ENCODE measurements at regions not wholly inside any gene's neighbourhood (a gene's known extent, or its start where the extent isn't known, plus 50 kb on each side); places are given as distances from the start of the nearest gene placed in this dataset.
"Not testable (repeated sequence)": the region's sequence is repeated elsewhere in the genome, so short reads cannot be mapped to it uniquely, and the experiment has no call there.

GRCh38 chr1:120654114-120654513, 69.6 kb upstream of the NBPF26 start:
- DNase-seq (ENCODE audit: low spot score); intact Hi-C loops (cut with DNase I): not testable (repeated sequence)

DNA sequence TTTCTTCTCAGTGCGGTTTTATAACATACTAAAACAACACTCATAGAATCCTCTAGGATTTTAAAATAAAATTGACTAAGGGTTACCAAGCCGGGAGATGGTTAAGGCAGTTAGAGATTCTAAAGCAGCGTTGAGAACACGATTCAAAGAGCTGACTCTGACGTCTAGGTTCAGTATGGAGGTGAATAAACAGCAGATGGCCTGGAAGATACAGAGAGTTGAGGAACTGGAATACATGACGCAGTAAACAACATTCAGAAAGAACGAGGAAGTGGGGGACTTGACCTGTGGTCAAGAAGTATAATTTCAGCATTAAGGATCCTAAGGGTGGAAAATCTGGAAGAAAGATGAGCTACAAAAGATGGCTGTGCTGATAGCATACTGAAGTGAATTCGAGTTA, 68.4 kb upstream of the NBPF26 start:
- intact Hi-C loops (cut with DNase I); DNase-seq (ENCODE audit: low spot score): not testable (repeated sequence)

- intact Hi-C loops (cut with DNase I); DNase-seq (ENCODE audit: low spot score): not testable (repeated sequence)
Measured at GRCh38 chr1:120656116-120656515, 67.6 kb upstream of the NBPF26 start.

DNA sequence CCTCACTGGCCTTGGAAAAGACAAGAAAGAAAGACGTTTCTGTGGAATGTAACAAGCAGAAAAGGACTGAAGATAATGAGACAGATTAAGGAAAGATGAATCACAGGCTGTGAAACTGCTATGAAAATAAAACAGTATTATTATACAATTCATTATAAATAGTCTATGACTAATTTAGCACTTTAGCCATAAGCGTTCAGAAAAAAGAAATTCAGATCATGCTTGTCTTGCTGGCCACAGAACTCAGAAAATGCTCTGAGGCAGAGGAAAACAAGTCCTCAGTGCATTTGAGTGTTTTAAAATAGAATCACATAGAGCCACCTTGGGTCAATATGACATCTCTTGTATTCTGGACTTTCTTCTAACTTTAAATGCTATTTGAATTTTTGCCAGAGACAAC, 65.9 kb upstream of the NBPF26 start:
- intact Hi-C loops (cut with DNase I); DNase-seq (ENCODE audit: low spot score): not testable (repeated sequence)

DNA sequence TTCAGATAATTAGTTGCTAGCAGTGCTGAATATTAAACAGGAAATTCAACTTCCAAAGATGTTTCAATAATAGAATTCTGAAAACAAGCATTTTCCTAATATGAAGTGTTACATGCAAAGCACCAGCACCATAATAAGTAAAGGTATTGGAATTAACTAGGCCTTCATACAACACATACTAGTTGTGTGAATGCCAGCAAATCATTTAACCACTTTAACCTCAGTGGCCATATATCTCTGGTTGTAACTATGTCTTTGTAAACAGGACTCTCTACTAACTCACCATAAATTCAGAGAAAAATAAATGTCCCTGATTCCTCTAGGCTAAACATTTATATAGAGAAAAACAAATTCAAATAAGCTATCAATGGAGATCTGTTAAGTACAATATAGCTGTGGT, 65.1 kb upstream of the NBPF26 start:
- intact Hi-C loops (cut with DNase I); DNase-seq (ENCODE audit: low spot score): not testable (repeated sequence)

DNA sequence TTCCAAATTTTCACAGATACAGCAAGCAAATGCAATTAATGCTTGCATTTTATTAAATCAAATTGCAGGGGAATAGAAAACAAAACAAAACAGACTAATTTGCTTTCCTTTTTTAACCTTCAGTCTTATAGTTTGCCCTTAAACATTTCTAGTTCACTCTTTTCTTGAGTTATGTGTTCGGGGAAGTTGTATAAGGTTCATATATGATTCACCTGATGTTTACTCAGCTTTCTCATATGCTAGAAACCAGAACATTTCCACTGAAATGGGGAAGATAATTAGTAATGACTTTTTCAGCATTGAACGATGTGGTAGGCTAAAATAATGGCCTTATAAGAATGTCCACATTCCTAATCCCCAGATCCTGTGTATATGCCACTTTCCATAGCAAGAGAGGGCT, 64.6 kb upstream of the NBPF26 start:
- DNase-seq (ENCODE audit: low spot score); intact Hi-C loops (cut with DNase I): not testable (repeated sequence)

GRCh38 chr1:120664376-120665249, 59.1 kb upstream of the NBPF26 start:
- intact Hi-C loops (cut with DNase I); DNase-seq (ENCODE audit: low spot score): not testable (repeated sequence)

DNA sequence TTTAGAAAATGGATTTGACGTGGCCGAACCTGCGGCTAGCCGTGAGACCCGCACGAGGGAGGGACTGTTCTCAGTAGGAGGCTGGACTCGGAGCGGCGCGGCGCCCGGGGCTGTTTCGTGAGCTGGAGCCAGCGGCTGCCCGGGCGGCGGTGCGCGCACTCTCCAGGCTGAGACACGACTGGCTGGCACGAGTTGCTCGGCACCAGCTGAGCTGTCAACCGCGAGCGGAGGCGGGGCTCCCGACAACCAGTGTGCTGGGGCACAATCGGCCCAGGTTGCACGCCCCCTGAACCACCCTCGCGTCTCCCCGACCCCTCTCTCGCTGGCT, 58.5 kb upstream of the NBPF26 start:
- intact Hi-C loops (cut with DNase I); DNase-seq (ENCODE audit: low spot score): not testable (repeated sequence)

- DNase-seq (ENCODE audit: low spot score); intact Hi-C loops (cut with DNase I): not testable (repeated sequence)
Measured at GRCh38 chr1:120668187-120668586, 55.6 kb upstream of the NBPF26 start.

Measured in cardiac septum (tissue), 1 donor.